Mesenchymal stem cell (in vitro differentiated cells and primary cell): ENCODE measurements at regions not wholly inside any gene's neighbourhood (a gene's known extent, or its start where the extent isn't known, plus 50 kb on each side); places are given as distances from the start of the nearest gene placed in this dataset.

Source experiments
- DNase-seq: peaks from one replicate; pipeline ENCODE4 v3.0.0-alpha.2; 2013
- H2AFZ ChIP-seq: one replicate; pipeline ENCODE4 v1.6.1; 2013; ENCODE audit warnings: low read depth, mild to moderate bottlenecking, control low read depth, inconsistent platforms, low read length, moderate library complexity
- H2AK5ac ChIP-seq: 2 replicates; pipeline ENCODE4 v1.6.1; 2013; ENCODE audit warnings: low read length, moderate library complexity, mild to moderate bottlenecking, inconsistent platforms; ENCODE audit not compliant: severe bottlenecking
- H2BK120ac ChIP-seq: one replicate; pipeline ENCODE4 v1.6.1; 2013; ENCODE audit warnings: low read depth, mild to moderate bottlenecking, inconsistent platforms, low read length, moderate library complexity
- H2BK12ac ChIP-seq, 2 experiments: one replicate each; pipeline ENCODE4 v1.6.1; 2013; ENCODE audit warnings: inconsistent platforms in 2 of 2, low read length in 2 of 2, mild to moderate bottlenecking in 2 of 2, moderate library complexity in 2 of 2, control low read depth in 1 of 2
- H2BK15ac ChIP-seq: one replicate; pipeline ENCODE4 v1.6.1; 2013; ENCODE audit warnings: mild to moderate bottlenecking, low read depth, inconsistent platforms; ENCODE audit not compliant: poor library complexity, severe bottlenecking
- H2BK5ac ChIP-seq: 2 replicates; pipeline ENCODE4 v1.6.1; 2013; ENCODE audit warnings: low read depth, mild to moderate bottlenecking, low read length, control low read depth, inconsistent platforms; ENCODE audit not compliant: poor library complexity, severe bottlenecking
- H3K14ac ChIP-seq, 2 experiments: one replicate each; pipeline ENCODE4 v1.6.1; 2013; ENCODE audit warnings: inconsistent platforms in 2 of 2, low read length in 2 of 2, control low read depth in 1 of 2, mild to moderate bottlenecking in 1 of 2, moderate library complexity in 1 of 2
- H3K18ac ChIP-seq, 2 experiments: one replicate each; pipeline ENCODE4 v1.6.1; 2013; ENCODE audit warnings: inconsistent platforms in 2 of 2, low read length in 2 of 2, control low read depth in 1 of 2, low read depth in 1 of 2, mild to moderate bottlenecking in 1 of 2
- H3K23ac ChIP-seq, 2 experiments: one replicate each; pipeline ENCODE4 v1.6.1; 2013; ENCODE audit warnings: inconsistent platforms in 2 of 2, low read length in 2 of 2, mild to moderate bottlenecking in 2 of 2, moderate library complexity in 2 of 2, control low read depth in 1 of 2
- H3K27ac ChIP-seq: 2 replicates; pipeline ENCODE4 v1.5.1; 2013; ENCODE audit warnings: mild to moderate bottlenecking, moderate library complexity, low read length, control low read depth, inconsistent platforms; ENCODE audit not compliant: poor library complexity, severe bottlenecking
- H3K27me3 ChIP-seq, 2 experiments: 2 replicates each; pipeline versions ENCODE4 v1.6.1 to v1.7.0; 2013; ENCODE audit warnings: low read length in 2 of 2, mild to moderate bottlenecking in 2 of 2, moderate library complexity in 2 of 2, control low read depth in 1 of 2, inconsistent platforms in 1 of 2; ENCODE audit not compliant: control insufficient read depth in 1 of 2, insufficient read depth in 1 of 2
- H3K36me3 ChIP-seq, 2 experiments: 2 replicates each; pipeline versions ENCODE4 v1.6.1 to v1.7.0; 2013; ENCODE audit warnings: low read length in 2 of 2, control low read depth in 1 of 2, inconsistent platforms in 1 of 2, low read depth in 1 of 2, mild to moderate bottlenecking in 1 of 2; ENCODE audit not compliant: insufficient read depth in 2 of 2, control insufficient read depth in 1 of 2
- H3K4ac ChIP-seq, 2 experiments: one replicate each; pipeline ENCODE4 v1.6.1; 2013; ENCODE audit warnings: inconsistent platforms in 2 of 2, low read length in 2 of 2, mild to moderate bottlenecking in 2 of 2, moderate library complexity in 2 of 2, control low read depth in 1 of 2, low read depth in 1 of 2
- H3K4me1 ChIP-seq: 2 replicates; pipeline ENCODE4 v1.6.1; 2013; ENCODE audit warnings: low read depth, low read length, control low read depth; ENCODE audit not compliant: control insufficient read depth, insufficient read depth
- H3K4me2 ChIP-seq: 2 replicates; pipeline ENCODE4 v1.6.1; 2013; ENCODE audit warnings: low read length, mild to moderate bottlenecking, inconsistent platforms; ENCODE audit not compliant: poor library complexity, severe bottlenecking
- H3K4me3 ChIP-seq, 2 experiments: 2 replicates each; pipeline versions ENCODE4 v1.5.1 to v1.7.0; 2013; ENCODE audit warnings: low read length in 2 of 2, mild to moderate bottlenecking in 2 of 2, control low read depth in 1 of 2, low read depth in 1 of 2; ENCODE audit not compliant: insufficient read depth in 1 of 2
- H3K79me1 ChIP-seq: replicated peaks from 2 replicates; pipeline ENCODE4 v1.6.1; 2013; ENCODE audit warnings: mild to moderate bottlenecking, control low read depth, low read length, inconsistent platforms; ENCODE audit not compliant: poor library complexity, severe bottlenecking
- H3K9ac ChIP-seq: 2 replicates; pipeline ENCODE4 v1.7.0; 2013; ENCODE audit warnings: mild to moderate bottlenecking, low read length, moderate library complexity
- H3K9me3 ChIP-seq: 2 replicates; pipeline ENCODE4 v1.7.0; 2013; ENCODE audit warnings: mild to moderate bottlenecking, low read length; ENCODE audit not compliant: control insufficient read depth
- H4K8ac ChIP-seq: one replicate; pipeline ENCODE4 v1.6.1; 2013; ENCODE audit warnings: inconsistent platforms, mild to moderate bottlenecking, low read length, moderate library complexity
- H4K91ac ChIP-seq: one replicate; pipeline ENCODE4 v1.6.1; 2013; ENCODE audit warnings: mild to moderate bottlenecking, low read length, inconsistent platforms
- WGBS: methylation state at CpG from one replicate; pipeline ENCODE4 v1.1.7; 2013; ENCODE audit warnings: mixed read lengths; 5-methylcytosine and 5-hydroxymethylcytosine counted together

DNA sequence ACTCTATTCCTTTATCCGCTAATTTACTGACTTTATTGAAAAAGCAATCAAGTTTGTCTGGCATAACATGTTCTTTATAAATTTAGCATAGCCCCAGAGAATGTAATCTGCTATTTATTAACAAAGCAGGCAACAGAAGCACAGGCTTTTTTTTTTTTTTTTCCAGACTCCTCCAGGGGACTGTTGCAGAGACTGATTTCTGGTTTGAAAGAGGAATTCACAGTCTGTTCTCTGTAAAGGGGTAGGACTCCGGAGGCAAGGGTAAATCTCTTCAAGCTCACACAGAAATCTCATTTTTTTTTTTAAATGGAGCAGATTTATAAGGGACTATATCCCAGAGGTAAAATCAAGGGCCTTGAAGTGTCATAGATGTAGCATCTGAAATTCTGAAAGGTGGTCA, 1386.5 kb upstream of the CDH8 start:
- Histone ChIP-seq H3K36me3 (no peaks in the 10 kb centered on the region), H3K27me3 (no peaks in the 10 kb centered on the region), H2BK15ac (no peak overlapping the region), H3K79me1 (no peaks in the 10 kb centered on the region), H4K8ac (no peak overlapping the region), H4K91ac (no peak overlapping the region), H3K18ac (no peak overlapping the region), H3K14ac (no peak overlapping the region), H3K4ac (no peak overlapping the region), H2AK5ac (no peak overlapping the region), H2BK120ac (no peak overlapping the region), H2BK5ac (no peak overlapping the region), H2AFZ (no peak overlapping the region), H3K4me1 (no peaks in the 10 kb centered on the region), H3K9me3 (no peaks in the 10 kb centered on the region), H3K27ac (no peak overlapping the region), H3K23ac (no peak overlapping the region), H3K9ac (no peak overlapping the region), H3K4me2 (no peak overlapping the region), H2BK12ac (no peak overlapping the region), H3K4me3 (no peak overlapping the region)
- DNase-seq = no peak
- no CpG with 5 or more reads among the region's 2 CpGs for WGBS

DNA sequence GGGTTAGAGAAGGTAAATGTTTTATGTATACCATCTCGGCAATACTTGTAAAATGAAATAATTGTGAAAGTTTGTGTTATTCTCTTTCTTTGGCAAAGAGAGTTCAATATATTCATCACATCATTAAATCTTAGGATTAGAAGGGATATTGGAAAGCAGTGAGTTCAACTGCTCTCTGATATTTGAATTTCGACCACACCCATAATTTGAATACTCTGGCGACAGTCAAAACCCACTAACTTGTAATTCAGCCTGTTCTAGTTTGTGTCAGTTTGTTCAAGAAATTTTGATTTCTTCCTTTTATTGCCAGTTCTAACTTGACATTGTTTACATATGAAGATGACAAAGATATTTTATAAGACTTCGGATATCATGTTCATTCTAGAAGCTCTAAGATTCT, 1380.5 kb upstream of the CDH8 start:
- Histone ChIP-seq H3K18ac (no peak overlapping the region), H2BK15ac (no peak overlapping the region), H3K9me3 (peaks cover 3% of the 10 kb centered on the region), H3K4me2 (no peak overlapping the region), H3K27me3 (no peaks in the 10 kb centered on the region), H3K4ac (no peak overlapping the region), H3K23ac (no peak overlapping the region), H2BK5ac (no peak overlapping the region), H2AK5ac (no peak overlapping the region), H2BK12ac (no peak overlapping the region), H3K4me1 (no peaks in the 10 kb centered on the region), H2BK120ac (no peak overlapping the region), H4K91ac (no peak overlapping the region), H3K14ac (no peak overlapping the region), H3K79me1 (no peaks in the 10 kb centered on the region), H3K36me3 (no peaks in the 10 kb centered on the region), H2AFZ (no peak overlapping the region), H3K9ac (no peak overlapping the region), H3K27ac (no peak overlapping the region), H3K4me3 (no peak overlapping the region), H4K8ac (no peak overlapping the region)
- WGBS = no CpG with 5 or more reads among the region's 4 CpGs
- DNase-seq = no peak

DNA sequence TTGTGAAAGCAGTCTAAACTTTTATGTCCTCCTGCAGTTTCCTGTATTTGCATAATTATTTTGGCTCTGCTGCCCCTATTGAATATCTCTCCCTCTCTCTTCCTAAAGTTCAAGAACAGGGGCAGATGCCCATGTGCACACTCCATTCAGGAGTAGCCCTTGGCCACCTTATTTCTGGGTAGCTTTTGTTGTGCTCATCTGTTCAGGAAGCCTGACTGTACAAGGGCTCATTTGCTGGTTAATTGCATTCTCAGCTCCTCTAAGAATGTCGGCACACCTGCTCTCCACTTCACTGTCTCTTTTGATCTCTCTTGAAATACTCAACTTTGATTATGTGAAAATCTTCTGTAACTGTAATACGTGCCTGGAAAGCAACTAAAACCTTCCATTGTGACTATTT, 1378.8 kb upstream of the CDH8 start:
- Histone ChIP-seq H3K36me3 (no peaks in the 10 kb centered on the region), H2AK5ac (no peak overlapping the region), H3K23ac (no peak overlapping the region), H3K27ac (no peak overlapping the region), H3K27me3 (no peaks in the 10 kb centered on the region), H3K79me1 (no peaks in the 10 kb centered on the region), H4K91ac (no peak overlapping the region), H2BK12ac (no peak overlapping the region), H3K4me1 (no peaks in the 10 kb centered on the region), H3K18ac (no peak overlapping the region), H3K9me3 (peaks cover 6% of the 10 kb centered on the region), H3K4ac (no peak overlapping the region), H2AFZ (no peak overlapping the region), H2BK15ac (no peak overlapping the region), H3K4me3 (no peak overlapping the region), H3K4me2 (no peak overlapping the region), H3K9ac (no peak overlapping the region), H4K8ac (no peak overlapping the region), H2BK120ac (no peak overlapping the region), H2BK5ac (no peak overlapping the region), H3K14ac (no peak overlapping the region)
- DNase-seq = no peak
- 100% methylated on average over 1 of the region's 2 CpGs for WGBS

DNA sequence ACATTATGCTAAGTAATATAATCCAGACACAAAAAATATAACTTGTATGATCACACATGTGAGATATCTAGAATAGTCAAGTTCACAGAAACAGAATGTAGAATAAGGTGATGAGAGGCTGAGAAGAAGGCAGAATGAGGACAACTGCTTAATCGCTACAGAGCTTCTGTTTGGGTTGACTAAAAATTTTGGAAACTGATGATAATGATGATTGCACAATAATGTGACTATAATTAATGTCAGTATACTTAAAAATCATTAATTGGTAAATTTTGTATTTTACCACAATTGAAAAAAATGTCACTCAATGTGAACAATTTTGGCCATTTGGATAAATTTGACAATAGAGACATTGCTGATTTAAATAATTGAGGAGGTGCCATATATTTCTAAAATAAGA, 1374.4 kb upstream of the CDH8 start:
- no peaks in the 10 kb centered on the region for H3K79me1 ChIP-seq
- no peak overlapping the region for H2BK5ac ChIP-seq
- no peak overlapping the region for H2BK120ac ChIP-seq
- H3K23ac ChIP-seq = no peak overlapping the region
- no CpG with 5 or more reads among the region's 1 CpG for WGBS
- no peak overlapping the region for H2BK15ac ChIP-seq
- H4K91ac ChIP-seq = no peak overlapping the region
- DNase-seq = no peak
- no peak overlapping the region for H4K8ac ChIP-seq
- no peak overlapping the region for H3K4me2 ChIP-seq
- no peak overlapping the region for H3K18ac ChIP-seq
- H3K27me3 ChIP-seq = no peaks in the 10 kb centered on the region
- no peaks in the 10 kb centered on the region for H3K4me1 ChIP-seq
- H3K9me3 ChIP-seq = peaks cover 12% of the 10 kb centered on the region
- no peak overlapping the region for H3K27ac ChIP-seq
- H2BK12ac ChIP-seq = no peak overlapping the region
- no peak overlapping the region for H3K4me3 ChIP-seq
- H3K9ac ChIP-seq = no peak overlapping the region
- no peak overlapping the region for H3K14ac ChIP-seq
- H3K4ac ChIP-seq = no peak overlapping the region
- no peaks in the 10 kb centered on the region for H3K36me3 ChIP-seq
- no peak overlapping the region for H2AK5ac ChIP-seq
- no peak overlapping the region for H2AFZ ChIP-seq
